Liver (tissue), 3 donors: ENCODE measurements at regions not wholly inside any gene's neighbourhood (a gene's known extent, or its start where the extent isn't known, plus 50 kb on each side); places are given as distances from the start of the nearest gene placed in this dataset.

Experiments
- CTCF ChIP-seq: fragments of 150-350 bp; IDR thresholded peaks from 2 replicates; pipeline ENCODE4 v1.5.1; 2017; ENCODE audit warnings: improper control_type of control experiment, low read depth, low read length; ENCODE audit not compliant: missing input control
- EGR1 ChIP-seq, 2 donors: IDR thresholded peaks; 2 replicates each; pipeline ENCODE4 v1.6.1; 2016 to 2018; ENCODE audit warnings: antibody characterized with exemption in 2 of 2, low read depth in 2 of 2
- GABPA ChIP-seq, 2 donors: IDR thresholded peaks in 1 of 2; conservative IDR thresholded peaks in 1 of 2; 2 replicates each; pipeline ENCODE4 v1.6.1; 2016; ENCODE audit warnings: antibody characterized with exemption in 2 of 2, mild to moderate bottlenecking in 1 of 2, moderate library complexity in 1 of 2
- MAX ChIP-seq: IDR thresholded peaks from 2 replicates; pipeline ENCODE4 v1.6.1; 2016; ENCODE audit warnings: antibody characterized with exemption
- RAD21 ChIP-seq, 2 donors: IDR thresholded peaks; 2 replicates each; pipeline ENCODE4 v1.6.1; 2016; ENCODE audit warnings: antibody characterized with exemption in 2 of 2, mild to moderate bottlenecking in 2 of 2
- REST ChIP-seq: IDR thresholded peaks from 2 replicates; pipeline ENCODE4 v1.6.1; 2016; ENCODE audit warnings: antibody characterized with exemption, mild to moderate bottlenecking
- RXRA ChIP-seq, 2 donors: IDR thresholded peaks; 2 replicates each; pipeline ENCODE4 v1.6.1; 2017 to 2018; ENCODE audit warnings: antibody characterized with exemption in 2 of 2, mild to moderate bottlenecking in 1 of 2
- SP1 ChIP-seq: IDR thresholded peaks from 2 replicates; pipeline ENCODE4 v1.6.1; 2018; ENCODE audit warnings: antibody characterized with exemption, mild to moderate bottlenecking
- YY1 ChIP-seq: IDR thresholded peaks from 2 replicates; pipeline ENCODE4 v1.6.1; 2016; ENCODE audit warnings: antibody characterized with exemption, mild to moderate bottlenecking
- ZBTB33 ChIP-seq: IDR thresholded peaks from 2 replicates; pipeline ENCODE4 v1.6.1; 2016; ENCODE audit warnings: antibody characterized with exemption
- donor health status: healthy.
- donor health status: healthy.

GRCh38 chr18:45349467-45349866 is 265.8 kb upstream of the SLC14A2 start:
- TF ChIP-seq EGR1 (IDR thresholded peaks at IDR 0.05; ENCODE audit: low read depth in 2 of 2): no peak
- TF ChIP-seq CTCF: no peak
- no peak for TF ChIP-seq MAX
- no peak for TF ChIP-seq SP1
- no peak for TF ChIP-seq ZBTB33
- no peak for TF ChIP-seq RAD21 (IDR thresholded peaks at IDR 0.05)
- no peak for TF ChIP-seq REST
- no peak for TF ChIP-seq GABPA (IDR thresholded peaks at IDR 0.05 in 1 of 2, conservative IDR thresholded peaks at IDR 0.05 in 1 of 2)
- no peak for TF ChIP-seq YY1
- no peak for TF ChIP-seq RXRA (IDR thresholded peaks at IDR 0.05)
